Retinal pigment epithelial cell (primary cell): ENCODE measurements at regions not wholly inside any gene's neighbourhood (a gene's known extent, or its start where the extent isn't known, plus 50 kb on each side); places are given as distances from the start of the nearest gene placed in this dataset.
"Not testable (repeated sequence)": the region's sequence is repeated elsewhere in the genome, so short reads cannot be mapped to it uniquely, and the experiment has no call there.

Experiments used
- DNase-seq: peaks from one replicate; pipeline ENCODE4 v3.0.0-alpha.2; 2010; ENCODE audit warnings: low read depth
- H3K4me3 ChIP-seq: 2 replicates; pipeline ENCODE4 v1.5.1; 2011; ENCODE audit warnings: mild to moderate bottlenecking, low read length, control low read depth, moderate library complexity
- CTCF ChIP-seq: conservative IDR thresholded peaks from 2 replicates; pipeline ENCODE4 v1.5.1; 2011; ENCODE audit warnings: low read depth, low read length, control low read depth, inconsistent platforms

- no peak overlapping the region for H3K4me3 ChIP-seq
- no peak for TF ChIP-seq CTCF
- no peak for DNase-seq
Observed at GRCh38 chr19:28999724-29000433, 213.1 kb downstream of the UQCRFS1 start.

GRCh38 chr19:28998974-28999373 is 214.0 kb downstream of the UQCRFS1 start:
- no peak overlapping the region for H3K4me3 ChIP-seq
- TF ChIP-seq CTCF: no peak

GRCh38 chr19:28997866-28998265 is 215.1 kb downstream of the UQCRFS1 start:
- not testable (repeated sequence) for DNase-seq, H3K4me3 ChIP-seq

More at GRCh38 chr19:28998974-28999373, 214.0 kb downstream of the UQCRFS1 start:
- no peak for DNase-seq

GRCh38 chr19:28990522-28990921 is 222.4 kb downstream of the UQCRFS1 start:
- no peak for TF ChIP-seq CTCF
- no peak for DNase-seq
- H3K4me3 ChIP-seq: no peak overlapping the region

- H3K4me3 ChIP-seq: no peak overlapping the region
- TF ChIP-seq CTCF: no peak
- DNase-seq: no peak
Observed at GRCh38 chr19:28989739-28990138, 223.2 kb downstream of the UQCRFS1 start.

GRCh38 chr19:28988066-28988465 is 224.9 kb downstream of the UQCRFS1 start:
- no peak for TF ChIP-seq CTCF
- no peak for DNase-seq
- no peak overlapping the region for H3K4me3 ChIP-seq

GRCh38 chr19:28987177-28987576 is 225.8 kb downstream of the UQCRFS1 start:
- no peak for DNase-seq
- H3K4me3 ChIP-seq: no peak overlapping the region
- no peak for TF ChIP-seq CTCF

GRCh38 chr19:28985201-28985600 is 227.8 kb downstream of the UQCRFS1 start:
- no peak for DNase-seq
- H3K4me3 ChIP-seq: no peak overlapping the region
- no peak for TF ChIP-seq CTCF
